Skeletal muscle tissue (tissue), 3 donors: ENCODE measurements at regions not wholly inside any gene's neighbourhood (a gene's known extent, or its start where the extent isn't known, plus 50 kb on each side); places are given as distances from the start of the nearest gene placed in this dataset.

Experiments used
- H3K27ac ChIP-seq: one replicate; pipeline ENCODE4 v1.7.0; 2013; ENCODE audit warnings: mild to moderate bottlenecking, low read depth, low read length, inconsistent platforms
- H3K27me3 ChIP-seq, 3 donors: one replicate each; pipeline ENCODE4 v1.7.0; 2013; ENCODE audit warnings: low read length in 3 of 3; ENCODE audit not compliant: control insufficient read depth in 3 of 3, insufficient read depth in 3 of 3
- H3K36me3 ChIP-seq, 3 donors: one replicate each; pipeline ENCODE4 v1.7.0; 2013; ENCODE audit warnings: low read length in 3 of 3; ENCODE audit not compliant: control insufficient read depth in 3 of 3, insufficient read depth in 3 of 3
- H3K4me1 ChIP-seq, 3 donors: one replicate each; pipeline ENCODE4 v1.7.0; 2013; ENCODE audit warnings: low read length in 3 of 3, mild to moderate bottlenecking in 3 of 3; ENCODE audit not compliant: control insufficient read depth in 3 of 3, insufficient read depth in 3 of 3
- H3K4me3 ChIP-seq, 3 donors: one replicate each; pipeline ENCODE4 v1.7.0; 2013; ENCODE audit warnings: low read length in 3 of 3
- H3K9ac ChIP-seq, 3 donors: one replicate each; pipeline ENCODE4 v1.7.0; 2013; ENCODE audit warnings: low read length in 3 of 3, mild to moderate bottlenecking in 3 of 3, moderate library complexity in 2 of 3, low read depth in 1 of 3
- H3K9me3 ChIP-seq, 3 donors: one replicate each; pipeline ENCODE4 v1.7.0; 2013; ENCODE audit warnings: low read length in 3 of 3; ENCODE audit not compliant: control insufficient read depth in 3 of 3
- donor health status: Osteomylitis.

- Histone ChIP-seq H3K9me3 (peaks cover 0 to 6% (median 2%) of the 10 kb centered on the region in 3 donors), H3K4me1 (no peaks in the 10 kb centered on the region), H3K27me3 (peaks cover 0 to 12% (median 7%) of the 10 kb centered on the region in 3 donors), H3K36me3 (no peaks in the 10 kb centered on the region), H3K9ac (no peak overlapping the region), H3K4me3 (no peak overlapping the region), H3K27ac (no peak overlapping the region)
Observed at GRCh38 chr22:47453049-47453448, 690.6 kb downstream of the TBC1D22A start.

DNA sequence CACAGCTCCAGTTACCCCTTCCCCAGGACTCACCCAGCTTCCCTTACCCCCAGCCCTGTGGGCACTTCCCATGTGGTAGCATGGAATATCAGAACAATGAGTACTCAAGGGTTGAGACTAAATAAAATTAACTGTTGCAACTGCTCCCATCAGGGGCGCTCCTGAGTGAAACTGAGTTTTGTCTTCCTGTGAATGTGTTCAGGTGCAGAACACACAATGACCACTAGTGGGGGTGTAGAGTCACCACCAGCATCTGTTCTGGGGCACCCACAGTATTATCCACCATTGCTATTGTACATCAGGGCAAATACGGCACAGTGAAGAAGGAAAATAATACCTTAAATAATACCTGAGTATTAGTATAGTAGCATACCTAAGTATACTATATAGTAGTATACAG, 689.7 kb downstream of the TBC1D22A start:
- no peak overlapping the region for H3K4me3 ChIP-seq
- peaks cover 0 to 13% (median 11%) of the 10 kb centered on the region in 3 donors for H3K27me3 ChIP-seq
- peaks cover 0 to 6% (median 2%) of the 10 kb centered on the region in 3 donors for H3K9me3 ChIP-seq
- H3K4me1 ChIP-seq = no peaks in the 10 kb centered on the region
- no peak overlapping the region for H3K9ac ChIP-seq
- no peak overlapping the region for H3K27ac ChIP-seq
- H3K36me3 ChIP-seq = no peaks in the 10 kb centered on the region

GRCh38 chr22:47450876-47451475, 688.5 kb downstream of the TBC1D22A start:
- Histone ChIP-seq H3K27me3 (peaks cover 0 to 13% (median 11%) of the 10 kb centered on the region in 3 donors), H3K9ac (no peak overlapping the region)

GRCh38 chr22:47449508-47450270, 687.2 kb downstream of the TBC1D22A start:
- Histone ChIP-seq H3K36me3 (no peaks in the 10 kb centered on the region), H3K4me1 (no peaks in the 10 kb centered on the region), H3K9me3 (peaks cover 0 to 6% (median 2%) of the 10 kb centered on the region in 3 donors), H3K9ac (no peak overlapping the region), H3K27ac (no peak overlapping the region), H3K27me3 (peaks cover 0 to 24% (median 22%) of the 10 kb centered on the region in 3 donors), H3K4me3 (no peak overlapping the region)

More at GRCh38 chr22:47450876-47451475, 688.5 kb downstream of the TBC1D22A start:
- Histone ChIP-seq H3K9me3 (peaks cover 0 to 6% (median 2%) of the 10 kb centered on the region in 3 donors), H3K36me3 (no peaks in the 10 kb centered on the region), H3K4me3 (no peak overlapping the region), H3K4me1 (no peaks in the 10 kb centered on the region), H3K27ac (no peak overlapping the region)

GRCh38 chr22:47448231-47449223, 686.1 kb downstream of the TBC1D22A start:
- Histone ChIP-seq H3K9ac (no peak overlapping the region), H3K27me3 (peaks cover 0 to 25% (median 24%) of the 10 kb centered on the region in 3 donors)

DNA sequence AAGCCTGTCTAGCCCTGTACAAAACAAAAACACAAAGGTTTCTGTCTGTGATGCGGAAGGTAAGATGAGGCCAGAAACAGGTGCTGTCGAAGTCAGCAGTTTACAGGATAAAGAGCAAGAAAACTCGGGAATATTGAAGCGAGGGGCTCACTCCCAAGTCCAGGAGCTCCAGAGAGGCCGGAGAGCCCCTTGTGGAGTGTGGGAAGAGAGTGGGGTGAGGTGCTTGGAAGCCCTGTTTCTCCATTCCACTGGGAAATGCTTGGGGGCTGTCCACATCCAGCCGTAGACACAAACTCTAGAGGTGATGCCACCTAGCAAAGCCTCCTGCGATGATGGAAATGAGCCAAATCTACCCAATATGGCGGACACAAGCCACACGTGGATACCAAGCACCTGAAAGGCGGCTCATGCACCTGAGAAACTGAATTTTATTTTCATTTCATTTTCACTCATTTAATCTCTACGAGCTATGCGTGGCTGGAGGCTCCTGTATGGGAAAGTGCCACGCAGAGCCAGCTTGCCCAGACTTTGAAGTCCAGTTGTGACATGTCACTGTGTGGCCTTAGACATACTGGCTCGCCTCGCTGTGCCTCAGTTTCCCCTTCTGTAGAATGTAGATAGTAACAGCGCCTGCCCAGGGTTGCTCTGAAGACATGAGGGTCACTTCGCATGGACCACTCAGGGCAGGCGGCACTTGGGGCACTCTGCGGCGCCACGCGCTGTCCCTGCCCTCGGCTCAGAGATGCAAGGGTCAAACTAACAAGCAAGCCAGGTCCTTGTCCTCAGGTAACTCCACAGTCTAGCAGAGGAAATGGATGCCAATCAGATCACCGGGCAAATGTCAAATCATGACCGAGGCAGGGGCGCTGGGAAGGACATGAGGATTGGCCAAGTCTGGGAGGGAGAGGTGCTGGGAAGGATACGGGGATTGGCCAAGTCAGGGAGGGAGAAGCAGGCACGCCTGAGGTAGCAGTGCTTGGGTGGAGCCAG, 684.7 kb downstream of the TBC1D22A start:
- Histone ChIP-seq H3K4me3 (no peak overlapping the region), H3K9ac (no peak overlapping the region), H3K4me1 (no peaks in the 10 kb centered on the region), H3K27me3 (peaks cover 0 to 26% (median 24%) of the 10 kb centered on the region in 3 donors), H3K9me3 (no peaks in the 10 kb centered on the region), H3K27ac (no peak overlapping the region), H3K36me3 (no peaks in the 10 kb centered on the region)

More at GRCh38 chr22:47448231-47449223, 686.1 kb downstream of the TBC1D22A start:
- H3K27ac ChIP-seq = no peak overlapping the region
- no peak overlapping the region for H3K4me3 ChIP-seq
- peaks cover 0 to 2% (median 2%) of the 10 kb centered on the region in 3 donors for H3K9me3 ChIP-seq
- no peaks in the 10 kb centered on the region for H3K4me1 ChIP-seq
- no peaks in the 10 kb centered on the region for H3K36me3 ChIP-seq

DNA sequence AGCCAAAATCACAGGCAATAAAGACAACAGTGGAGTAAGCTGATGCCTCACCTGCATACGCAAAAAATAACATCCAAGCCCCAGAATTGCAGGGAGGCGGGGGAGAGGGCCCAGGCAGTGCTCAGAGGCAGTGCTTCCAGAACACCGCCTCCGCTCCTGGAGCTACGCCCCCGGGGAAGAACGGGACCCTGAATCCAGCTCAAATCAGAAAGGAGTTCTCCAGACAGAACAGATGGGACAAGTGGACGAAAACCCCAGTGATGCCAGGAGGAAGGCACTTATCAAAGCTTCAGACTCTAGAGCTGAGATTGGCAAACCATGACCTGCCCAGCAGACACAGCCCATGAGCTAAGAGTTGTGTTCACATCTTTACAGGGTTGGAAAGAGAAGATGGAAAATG, 683.9 kb downstream of the TBC1D22A start:
- Histone ChIP-seq H3K36me3 (no peaks in the 10 kb centered on the region), H3K4me1 (no peaks in the 10 kb centered on the region), H3K27ac (no peak overlapping the region), H3K27me3 (peaks cover 0 to 24% (median 24%) of the 10 kb centered on the region in 3 donors), H3K9ac (no peak overlapping the region), H3K9me3 (peaks cover 0 to 3% (median 0%) of the 10 kb centered on the region in 3 donors), H3K4me3 (no peak overlapping the region)

- peaks cover 0 to 3% (median 0%) of the 10 kb centered on the region in 3 donors for H3K9me3 ChIP-seq
- no peak overlapping the region for H3K4me3 ChIP-seq
- H3K9ac ChIP-seq = no peak overlapping the region
- no peaks in the 10 kb centered on the region for H3K36me3 ChIP-seq
- no peaks in the 10 kb centered on the region for H3K4me1 ChIP-seq
- H3K27me3 ChIP-seq = peaks cover 0 to 24% (median 24%) of the 10 kb centered on the region in 3 donors
- no peak overlapping the region for H3K27ac ChIP-seq
Observed at GRCh38 chr22:47445716-47446290, 683.4 kb downstream of the TBC1D22A start.
